Renal cortex interstitium (tissue), 11 donors: ENCODE measurements at regions not wholly inside any gene's neighbourhood (a gene's known extent, or its start where the extent isn't known, plus 50 kb on each side); places are given as distances from the start of the nearest gene placed in this dataset.
"Not testable (repeated sequence)": the region's sequence is repeated elsewhere in the genome, so short reads cannot be mapped to it uniquely, and the experiment has no call there.

ENCODE experiments used
- DNase-seq, 11 donors: peaks; one replicate each; pipeline ENCODE4 v3.0.0-alpha.2; 2013; ENCODE audit warnings: low read depth in 9 of 11, low spot score in 4 of 11; ENCODE audit errors: extremely low read depth in 1 of 11

DNA sequence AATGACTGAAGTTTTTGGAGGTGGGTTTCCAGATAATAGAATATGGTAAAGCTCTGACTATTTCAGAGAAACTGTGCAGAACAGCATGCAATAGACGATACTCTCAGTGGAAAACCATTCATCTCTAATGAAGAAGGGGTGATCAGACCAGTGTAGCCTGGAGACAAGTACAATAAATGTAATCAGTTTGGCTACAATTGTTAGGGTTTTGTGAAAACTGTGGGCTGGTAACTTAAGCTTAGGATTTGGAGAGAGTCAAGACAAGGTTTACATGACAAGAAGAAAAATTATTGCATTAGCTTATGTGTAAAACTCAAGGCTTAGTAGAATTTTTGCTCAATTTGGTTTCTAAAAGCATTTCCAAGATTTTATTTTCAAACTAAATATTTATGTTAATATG is 241.5 kb upstream of the ANKRD50 start:
- DNase-seq = no peak

DNA sequence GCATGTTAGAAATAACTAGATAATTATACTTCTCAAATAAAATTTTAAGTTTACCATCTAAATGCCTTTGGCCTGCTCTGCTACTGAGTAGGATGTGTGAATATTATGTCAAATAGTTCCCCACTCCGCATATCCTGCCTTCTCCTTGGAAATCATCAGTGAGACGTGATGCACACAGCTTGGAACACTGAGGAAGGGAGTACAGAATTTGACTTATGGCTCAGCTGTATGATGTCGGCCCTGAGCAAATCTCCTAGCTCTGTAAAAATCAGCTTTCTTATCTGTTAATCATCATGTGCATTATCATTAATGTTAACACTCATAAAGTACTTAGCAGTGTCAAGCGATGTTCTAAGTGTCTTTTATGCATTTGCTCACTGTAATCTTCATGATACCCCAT is 241.0 kb upstream of the ANKRD50 start:
- no peak for DNase-seq

DNA sequence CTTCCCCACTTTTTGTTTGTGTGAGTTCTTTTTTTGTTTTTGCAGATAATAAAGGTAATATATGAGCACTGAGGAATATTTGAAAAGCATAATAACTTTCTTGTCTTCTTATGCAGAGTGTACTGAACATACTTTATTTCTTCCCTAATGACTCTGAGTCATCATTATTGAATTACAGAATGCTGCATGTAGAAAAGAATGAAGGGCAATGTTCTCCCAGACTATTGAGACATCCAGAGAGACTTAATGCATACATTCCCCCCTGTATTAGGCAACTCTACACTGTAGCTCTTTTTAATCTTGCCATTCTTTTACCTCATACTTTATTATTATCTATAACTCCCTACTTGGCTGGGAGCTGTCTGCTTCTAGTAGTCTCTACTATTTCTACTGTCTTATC is 240.5 kb upstream of the ANKRD50 start:
- no peak for DNase-seq

DNA sequence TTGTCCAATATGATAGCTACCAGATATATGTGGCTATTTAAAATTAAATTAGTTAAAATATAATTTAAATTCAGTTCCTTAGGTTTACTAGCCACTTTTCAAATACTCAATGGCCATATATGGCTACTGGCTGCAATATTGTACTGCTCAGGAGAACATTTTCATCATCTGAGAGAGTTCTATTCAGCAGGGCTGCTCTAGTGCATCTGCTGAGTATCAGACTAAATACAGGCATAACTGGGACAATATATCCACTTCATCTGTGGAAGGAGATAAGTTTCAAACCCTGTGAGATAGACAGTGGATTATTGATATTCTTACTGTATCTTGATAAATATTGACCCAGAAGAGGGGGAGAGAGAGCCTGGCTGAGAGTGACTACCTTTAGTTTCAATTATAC is 240.1 kb upstream of the ANKRD50 start:
- DNase-seq = no peak

DNA sequence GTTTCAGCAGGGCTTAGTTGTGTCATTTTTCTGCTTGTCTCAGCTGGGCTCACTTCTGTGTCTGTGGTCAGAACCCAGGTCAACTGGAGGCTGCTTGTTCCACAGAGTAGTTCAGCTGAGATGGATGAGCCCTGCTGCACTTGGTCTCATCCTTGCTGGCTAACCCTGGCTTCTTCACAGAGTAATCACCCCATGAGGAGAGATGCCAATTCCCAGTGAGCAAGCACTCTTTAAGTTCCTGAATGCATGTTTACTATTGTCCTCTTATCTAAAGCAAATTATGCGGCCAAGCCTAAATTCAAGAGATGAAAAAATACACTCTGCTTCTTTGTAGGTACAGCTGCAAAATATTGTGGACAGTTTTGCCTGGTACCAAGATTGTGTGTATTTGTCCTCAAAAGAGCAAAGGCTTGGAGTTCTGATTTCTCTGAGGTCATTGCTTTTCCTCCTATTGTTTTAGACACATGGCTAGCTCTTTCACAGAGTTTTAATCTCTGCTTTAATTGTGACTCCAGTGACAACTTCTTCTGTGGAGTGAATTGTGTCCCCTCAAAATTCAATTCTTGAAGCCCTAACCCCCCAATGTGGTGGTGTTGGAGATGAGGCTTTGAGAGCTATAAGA is 236.6 kb upstream of the ANKRD50 start:
- no peak for DNase-seq

DNA sequence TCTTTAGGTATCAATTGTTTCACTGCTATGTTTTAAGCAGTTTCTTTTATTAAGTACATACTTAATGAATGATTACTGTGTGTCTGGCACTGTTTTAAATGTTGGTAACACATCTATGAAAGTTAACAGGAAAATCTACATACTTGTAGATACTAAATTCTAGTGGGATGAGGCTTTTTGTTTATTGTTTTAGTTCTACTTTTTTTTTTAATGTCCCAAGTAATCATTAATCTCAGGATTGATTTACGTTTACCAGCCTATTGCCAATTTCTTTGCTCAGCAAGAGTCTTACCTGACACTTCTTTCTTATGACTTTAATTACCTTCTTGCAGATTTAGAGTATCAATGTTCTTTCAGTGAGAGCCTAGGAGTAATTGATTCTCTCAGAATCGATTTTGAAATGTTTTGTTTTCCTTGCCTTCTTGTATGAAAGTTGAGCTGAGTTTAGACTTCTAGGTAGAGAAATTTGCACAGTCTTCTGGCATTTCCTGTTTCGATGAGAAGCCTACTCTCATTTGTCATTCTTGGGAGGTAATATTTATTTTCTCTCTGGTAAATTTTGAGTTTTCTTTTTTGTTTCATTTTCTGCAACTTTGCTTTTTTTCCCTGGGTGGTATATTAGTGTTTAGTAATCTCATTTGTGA is 235.2 kb upstream of the ANKRD50 start:
- DNase-seq = no peak

DNA sequence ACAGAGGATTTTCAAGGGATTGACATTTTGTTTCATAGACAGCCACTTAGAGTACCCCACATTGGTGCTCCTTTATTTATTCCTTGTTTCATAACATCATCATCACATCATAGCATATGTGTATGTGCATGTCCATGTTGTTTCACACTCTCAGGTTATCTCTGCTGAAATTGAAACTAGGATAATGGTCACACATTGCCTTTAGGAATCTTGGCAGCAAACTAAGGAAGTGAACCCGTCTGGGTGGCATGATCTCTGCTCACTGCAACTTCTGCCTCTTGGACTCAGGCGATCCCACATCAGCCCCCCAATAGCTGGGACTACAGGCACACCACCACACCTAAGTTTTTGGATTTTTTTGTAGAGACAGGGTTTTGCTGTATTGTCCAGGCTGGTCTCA is 234.2 kb upstream of the ANKRD50 start:
- DNase-seq = no peak

DNA sequence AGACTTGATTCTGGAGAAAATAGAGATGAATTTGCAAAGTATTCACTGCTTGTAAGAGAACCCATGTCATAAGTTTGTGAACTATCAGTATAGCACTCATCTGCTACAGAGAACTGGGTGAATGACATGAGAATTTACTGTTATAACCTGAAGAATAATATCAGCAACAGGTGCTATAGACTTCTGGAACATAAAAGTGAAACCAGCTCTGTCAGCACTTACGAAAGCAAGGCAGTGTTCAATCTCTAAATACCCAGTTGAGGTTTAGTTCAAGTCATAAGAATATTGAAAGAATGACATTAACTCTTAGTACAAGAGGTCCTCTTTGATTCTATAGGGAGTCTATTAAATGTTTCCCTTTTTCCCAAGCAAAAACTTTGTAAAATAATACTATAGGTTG is 232.9 kb upstream of the ANKRD50 start:
- no peak for DNase-seq

DNA sequence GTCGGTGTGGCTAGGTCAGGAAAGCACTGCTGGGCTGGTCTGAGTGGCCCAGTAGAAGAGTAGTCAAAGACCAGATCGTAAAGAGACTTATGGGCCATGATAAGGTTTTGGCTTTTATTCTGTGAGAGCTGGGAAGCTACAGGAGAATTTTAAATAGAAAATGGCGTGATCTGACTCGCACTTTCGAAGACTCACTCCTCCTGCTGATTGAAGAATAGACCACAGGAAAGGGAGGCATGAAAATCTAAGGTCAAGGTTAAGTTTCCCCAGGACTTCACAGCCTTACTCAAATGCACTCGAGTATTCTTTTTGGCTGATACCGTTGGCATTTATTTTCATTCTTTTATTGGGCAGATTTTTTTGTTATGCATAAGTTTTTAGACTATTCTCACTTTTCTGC is 231.4 kb upstream of the ANKRD50 start:
- no peak for DNase-seq

DNA sequence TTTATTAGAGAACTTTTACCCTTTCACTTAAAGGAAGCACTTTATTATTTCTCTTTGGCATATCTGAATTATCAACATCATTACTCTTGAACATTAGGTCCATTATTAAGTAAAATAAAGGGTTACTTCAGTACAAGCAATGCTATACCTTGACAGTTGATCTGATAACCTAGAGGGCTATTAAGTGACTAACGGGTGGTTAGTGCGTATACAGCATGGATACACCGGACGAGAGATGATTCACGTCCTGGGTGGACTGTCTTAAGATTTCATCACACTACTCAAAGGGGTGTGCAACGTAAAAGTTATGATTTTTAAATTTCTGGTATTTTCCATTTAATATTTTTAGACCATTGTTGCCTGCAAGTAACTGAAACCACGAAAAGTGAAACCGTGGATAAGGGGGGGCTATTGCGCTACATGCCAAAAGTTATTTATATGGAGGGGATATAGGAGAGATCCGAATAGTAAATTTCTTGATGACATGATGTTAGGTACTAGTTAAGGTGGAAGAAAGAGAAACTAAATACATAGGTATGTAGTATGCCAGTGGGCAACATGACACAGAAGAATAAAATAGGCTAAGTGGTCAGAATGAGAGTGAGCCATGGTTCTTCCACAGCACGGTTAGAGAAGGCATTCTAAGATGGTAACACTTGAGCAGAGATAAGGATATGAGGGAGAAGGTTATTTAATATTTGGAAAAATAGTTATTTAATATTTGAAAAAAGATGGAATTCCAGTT is 230.8 kb upstream of the ANKRD50 start:
- DNase-seq = no peak

DNA sequence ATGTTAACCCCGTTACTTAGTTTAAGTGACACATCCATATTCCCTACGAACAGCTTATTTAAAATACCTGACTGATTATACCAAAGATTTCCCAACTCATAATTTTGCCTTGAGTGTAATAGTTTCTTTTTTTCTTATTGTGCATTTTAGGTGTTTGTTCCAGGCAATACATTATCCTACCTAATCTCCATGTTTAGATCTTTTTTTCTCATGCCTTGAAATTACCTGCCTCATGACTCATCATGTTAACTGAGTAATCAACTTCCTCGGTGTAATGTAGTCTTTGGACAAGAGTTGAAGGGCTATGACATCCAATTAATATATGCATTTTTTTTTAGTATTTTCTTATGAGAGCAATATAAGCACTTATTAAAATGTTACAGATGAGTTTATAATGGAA is 228.7 kb upstream of the ANKRD50 start:
- no peak for DNase-seq

DNA sequence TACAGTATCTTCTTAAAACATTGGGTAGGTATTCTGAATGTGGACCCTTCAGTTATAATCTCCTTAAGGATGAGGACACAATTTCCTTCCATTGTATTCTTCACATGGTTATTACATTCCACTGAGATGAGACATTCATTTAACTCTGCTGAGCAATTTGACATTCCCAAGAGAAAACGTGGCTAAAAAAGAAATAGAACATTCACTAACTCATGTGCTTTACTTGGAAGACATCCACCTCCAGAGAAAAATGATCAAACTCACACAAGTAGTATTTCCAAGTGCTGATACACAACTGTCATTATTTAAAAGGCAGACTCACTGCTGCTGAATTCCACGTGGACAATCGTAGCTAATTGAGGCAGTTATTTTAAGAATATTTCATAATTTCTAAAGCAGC is 227.9 kb upstream of the ANKRD50 start:
- peak in 1 of 11 donors; percentile 17 for DNase-seq

DNA sequence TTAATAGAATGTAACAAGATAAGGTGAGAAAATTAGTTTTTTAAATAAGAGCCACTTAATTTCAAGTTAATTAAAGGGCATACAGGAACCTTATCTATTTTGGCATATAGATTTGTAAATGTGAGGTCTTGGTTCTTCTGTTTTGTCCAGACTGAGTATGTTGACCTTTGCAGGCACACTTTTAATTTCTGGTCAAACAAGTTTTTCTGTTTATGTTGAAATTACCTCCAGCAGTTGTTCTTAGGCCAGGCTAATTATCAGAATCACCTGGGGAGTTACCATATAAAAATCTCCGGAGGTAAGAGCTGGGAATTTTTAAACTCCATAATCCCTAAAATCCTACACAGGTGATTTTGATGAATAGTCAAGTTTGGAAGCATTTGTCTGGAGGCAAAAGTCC is 227.4 kb upstream of the ANKRD50 start:
- DNase-seq = no peak

DNA sequence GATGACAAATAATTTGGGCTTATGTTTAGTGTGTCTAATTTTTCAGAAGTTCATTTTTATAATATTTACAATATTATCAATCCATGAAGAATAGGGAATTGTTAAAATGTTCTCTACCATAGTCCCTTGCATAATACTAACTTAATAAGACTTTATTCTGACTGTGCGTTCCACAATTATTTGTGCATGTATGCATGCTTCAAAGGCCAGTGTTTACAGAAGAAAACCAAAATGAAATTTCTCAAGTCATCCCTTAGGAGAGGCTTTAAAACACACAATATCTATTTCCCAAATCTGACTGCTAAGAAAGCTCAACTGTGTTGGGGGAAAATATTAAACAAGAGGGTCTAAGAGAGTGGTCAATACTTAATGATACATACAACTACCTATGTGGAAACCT is 226.3 kb upstream of the ANKRD50 start:
- DNase-seq = no peak

DNA sequence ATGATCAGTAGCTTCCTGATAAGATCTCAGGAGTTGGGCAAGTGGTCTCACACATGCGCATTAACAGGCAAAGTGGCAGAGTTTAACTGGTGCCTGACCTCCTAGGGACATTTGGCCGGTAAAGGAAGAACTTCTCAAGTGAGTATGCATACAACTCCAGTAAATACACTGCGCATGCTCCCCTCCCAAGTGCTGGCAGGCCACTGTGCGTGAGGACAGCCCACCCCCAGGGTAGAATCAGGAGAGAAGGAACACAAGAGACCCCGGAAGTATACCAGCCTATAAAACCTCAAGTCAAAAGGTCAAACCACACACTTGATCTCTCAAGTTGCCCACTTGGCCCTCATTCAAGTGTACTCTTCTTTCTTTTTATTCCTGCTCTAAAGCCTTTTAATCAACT is 225.5 kb upstream of the ANKRD50 start:
- DNase-seq = no peak

DNA sequence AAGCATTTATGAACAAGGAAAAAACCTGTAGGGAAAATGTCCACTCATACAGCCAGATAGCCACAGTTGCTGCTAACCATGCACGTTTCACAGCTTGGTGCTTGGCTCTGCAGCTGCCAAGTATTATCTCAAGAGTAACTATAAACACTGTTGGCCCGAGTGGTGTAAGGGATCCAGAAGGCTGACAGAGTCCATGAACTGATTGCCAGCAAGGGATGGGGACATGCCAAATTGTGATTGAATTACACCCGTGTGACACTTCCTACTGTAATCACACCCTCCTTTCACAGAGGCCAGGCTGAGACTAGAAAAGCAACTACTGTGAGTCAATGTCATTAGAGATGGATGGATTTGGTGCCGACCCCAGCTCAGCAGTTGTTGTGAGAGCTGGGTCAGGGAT is 223.9 kb upstream of the ANKRD50 start:
- DNase-seq = peak in 9 of 11 donors; percentile 20 to 41 (median 34)

DNA sequence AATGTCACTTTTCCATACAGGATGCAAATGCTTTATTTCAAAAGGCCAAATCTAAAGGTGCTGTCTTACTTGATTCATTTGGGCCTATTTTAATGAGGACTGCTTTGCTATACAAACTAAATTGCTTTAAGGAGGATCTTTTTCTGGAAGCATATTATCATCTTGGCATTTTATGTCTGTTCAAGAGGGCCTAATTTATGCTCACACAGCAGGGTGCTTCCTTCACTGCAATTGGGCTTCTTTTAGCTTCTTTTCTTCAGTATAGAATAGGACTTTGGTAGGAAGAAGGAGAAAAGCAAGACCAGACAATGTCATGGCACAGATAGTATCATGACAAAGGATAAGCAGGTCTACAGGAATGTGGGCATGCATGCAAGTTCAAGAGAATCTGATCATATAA is 222.4 kb upstream of the ANKRD50 start:
- no peak for DNase-seq

DNA sequence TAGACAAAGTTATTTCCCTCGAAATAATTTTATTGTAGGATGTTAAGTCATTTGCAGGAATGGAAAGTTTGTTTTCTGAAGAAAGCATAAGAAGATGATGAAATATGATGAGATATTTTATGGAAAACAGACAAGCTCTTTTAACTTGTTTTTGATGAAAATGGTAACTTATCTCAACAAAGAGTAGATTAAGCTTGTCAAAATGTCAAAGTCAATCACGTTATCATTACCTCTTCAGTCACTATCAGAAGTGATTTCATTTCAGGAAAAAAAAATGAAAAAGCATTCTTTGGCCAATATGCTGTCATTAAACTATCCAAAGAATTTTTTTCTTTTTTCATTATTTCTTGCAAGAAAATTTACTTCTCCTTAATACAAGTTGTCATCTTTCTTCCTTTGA is 221.0 kb upstream of the ANKRD50 start:
- DNase-seq = no peak

DNA sequence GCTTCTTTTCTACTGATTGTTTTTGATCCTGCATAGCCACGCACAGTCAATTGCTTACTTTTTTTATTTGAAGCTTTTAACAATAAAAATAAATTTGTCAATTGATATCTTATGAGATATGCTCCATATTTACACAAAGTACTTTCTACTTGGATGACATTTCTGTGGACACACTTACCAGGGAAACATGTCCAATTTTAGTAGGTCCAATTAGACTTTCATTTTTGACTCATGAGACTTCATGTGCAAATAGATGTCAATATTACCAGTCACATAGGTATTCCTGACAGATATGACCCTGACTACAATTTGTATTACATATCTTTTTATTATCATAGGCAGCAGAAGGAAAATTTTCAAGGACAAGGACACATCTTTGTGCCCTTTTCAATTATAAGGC is 219.9 kb upstream of the ANKRD50 start:
- DNase-seq = no peak

DNA sequence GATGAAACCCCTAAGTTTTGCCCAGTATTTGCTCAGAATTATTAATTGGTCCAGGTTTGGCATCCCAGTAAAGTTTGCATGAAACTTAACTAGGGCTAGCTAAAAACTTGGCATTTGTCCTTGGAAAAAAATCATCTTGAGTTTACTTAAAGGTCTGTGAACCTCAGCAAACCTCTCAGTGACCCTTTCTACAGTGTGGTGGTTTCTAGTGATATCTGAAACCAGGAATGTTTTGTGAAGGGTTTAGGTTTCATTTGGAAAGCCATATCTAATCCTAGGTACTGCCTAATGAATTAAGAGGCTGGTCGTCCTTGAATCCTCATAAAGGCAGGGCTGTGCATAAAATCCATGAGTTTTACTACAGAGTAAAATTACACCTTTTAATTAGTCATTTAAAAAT is 218.5 kb upstream of the ANKRD50 start:
- peak in 7 of 11 donors; percentile 24 to 64 (median 31) for DNase-seq

DNA sequence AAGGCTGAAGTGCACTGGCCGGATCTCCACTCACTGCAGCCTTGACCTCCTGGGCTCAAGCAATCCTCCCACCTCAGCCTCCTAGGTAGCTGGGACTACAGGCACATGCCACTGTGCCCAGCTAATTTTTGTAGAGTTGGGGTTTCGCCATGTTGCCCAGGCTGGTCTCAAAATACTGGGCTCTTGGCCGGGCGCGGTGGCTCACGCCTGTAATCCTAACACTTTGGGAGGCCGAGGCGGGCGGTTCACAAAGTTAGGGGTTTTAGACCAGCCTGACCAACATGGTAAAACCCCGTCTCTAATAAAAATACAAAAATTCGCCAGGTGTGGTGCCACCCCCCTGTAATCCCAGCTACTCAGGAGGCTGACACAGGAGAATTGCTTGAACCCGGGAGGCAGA is 210.2 kb upstream of the ANKRD50 start:
- not testable (repeated sequence) for DNase-seq
